KOPT-K1 (cell line): ENCODE measurements at regions not wholly inside any gene's neighbourhood (a gene's known extent, or its start where the extent isn't known, plus 50 kb on each side); places are given as distances from the start of the nearest gene placed in this dataset.

Experiments
- H3K27ac ChIP-seq: fragments of 200-600 bp; sonication (generic); 2 replicates; pipeline ENCODE4 v1.5.1; 2016; ENCODE audit warnings: antibody characterized with exemption, mild to moderate bottlenecking, low read depth, low read length; ENCODE audit not compliant: poor library complexity, severe bottlenecking
- H3K36me3 ChIP-seq: fragments of 200-600 bp; sonication (generic); 2 replicates; pipeline ENCODE4 v1.5.1; 2017; ENCODE audit warnings: antibody characterized with exemption, mild to moderate bottlenecking, low read length, moderate library complexity; ENCODE audit not compliant: insufficient read depth
- H3K9me3 ChIP-seq: fragments of 200-600 bp; sonication (generic); 2 replicates; pipeline ENCODE4 v1.5.1; 2017; ENCODE audit warnings: antibody characterized with exemption, low read length, mild to moderate bottlenecking; ENCODE audit not compliant: insufficient read depth, poor library complexity, severe bottlenecking

- H3K27ac ChIP-seq: no peak overlapping the region
- H3K9me3 ChIP-seq: no peaks in the 10 kb centered on the region
- H3K36me3 ChIP-seq: no peaks in the 10 kb centered on the region
These were observed 269.3 kb upstream of the MIR17HG start for GRCh38 chr13:91078093-91078679.

GRCh38 chr13:91079176-91079575, 268.3 kb upstream of the MIR17HG start:
- H3K27ac ChIP-seq: no peak overlapping the region
- H3K36me3 ChIP-seq: no peaks in the 10 kb centered on the region
- no peaks in the 10 kb centered on the region for H3K9me3 ChIP-seq

- H3K36me3 ChIP-seq: no peaks in the 10 kb centered on the region
- no peaks in the 10 kb centered on the region for H3K9me3 ChIP-seq
- no peak overlapping the region for H3K27ac ChIP-seq
These were observed 262.4 kb upstream of the MIR17HG start for GRCh38 chr13:91085127-91085526.

- Histone ChIP-seq H3K27ac (no peak overlapping the region), H3K36me3 (no peaks in the 10 kb centered on the region), H3K9me3 (no peaks in the 10 kb centered on the region)
These were observed 260.4 kb upstream of the MIR17HG start for GRCh38 chr13:91086936-91087716.

GRCh38 chr13:91097269-91097668, 250.2 kb upstream of the MIR17HG start:
- no peaks in the 10 kb centered on the region for H3K9me3 ChIP-seq
- no peak overlapping the region for H3K27ac ChIP-seq
- no peaks in the 10 kb centered on the region for H3K36me3 ChIP-seq

- Histone ChIP-seq H3K27ac (no peak overlapping the region), H3K9me3 (no peaks in the 10 kb centered on the region), H3K36me3 (no peaks in the 10 kb centered on the region)
These were observed 247.6 kb upstream of the MIR17HG start for GRCh38 chr13:91099877-91100276.

- H3K27ac ChIP-seq: no peak overlapping the region
- H3K9me3 ChIP-seq: no peaks in the 10 kb centered on the region
- H3K36me3 ChIP-seq: no peaks in the 10 kb centered on the region
These were observed 246.5 kb upstream of the MIR17HG start for GRCh38 chr13:91100944-91101343.

GRCh38 chr13:91101381-91101780, 246.1 kb upstream of the MIR17HG start:
- no peaks in the 10 kb centered on the region for H3K9me3 ChIP-seq
- no peaks in the 10 kb centered on the region for H3K36me3 ChIP-seq
- no peak overlapping the region for H3K27ac ChIP-seq

- no peaks in the 10 kb centered on the region for H3K36me3 ChIP-seq
- H3K27ac ChIP-seq: no peak overlapping the region
- no peaks in the 10 kb centered on the region for H3K9me3 ChIP-seq
These were observed 242.2 kb upstream of the MIR17HG start for GRCh38 chr13:91105270-91105669.

GRCh38 chr13:91106565-91106964, 240.9 kb upstream of the MIR17HG start:
- no peaks in the 10 kb centered on the region for H3K36me3 ChIP-seq
- H3K27ac ChIP-seq: no peak overlapping the region
- H3K9me3 ChIP-seq: no peaks in the 10 kb centered on the region

GRCh38 chr13:91108315-91108714, 239.2 kb upstream of the MIR17HG start:
- no peaks in the 10 kb centered on the region for H3K9me3 ChIP-seq
- no peak overlapping the region for H3K27ac ChIP-seq
- no peaks in the 10 kb centered on the region for H3K36me3 ChIP-seq

GRCh38 chr13:91111476-91112200, 235.8 kb upstream of the MIR17HG start:
- H3K9me3 ChIP-seq: no peaks in the 10 kb centered on the region
- H3K36me3 ChIP-seq: no peaks in the 10 kb centered on the region
- H3K27ac ChIP-seq: no peak overlapping the region

GRCh38 chr13:91112201-91112923, 235.1 kb upstream of the MIR17HG start:
- no peak overlapping the region for H3K27ac ChIP-seq
- no peaks in the 10 kb centered on the region for H3K9me3 ChIP-seq
- no peaks in the 10 kb centered on the region for H3K36me3 ChIP-seq

GRCh38 chr13:91112924-91113277, 234.6 kb upstream of the MIR17HG start:
- no peaks in the 10 kb centered on the region for H3K9me3 ChIP-seq
- no peak overlapping the region for H3K27ac ChIP-seq
- H3K36me3 ChIP-seq: no peaks in the 10 kb centered on the region

- Histone ChIP-seq H3K27ac (no peak overlapping the region), H3K9me3 (no peaks in the 10 kb centered on the region), H3K36me3 (no peaks in the 10 kb centered on the region)
These were observed 231.7 kb upstream of the MIR17HG start for GRCh38 chr13:91115776-91116175.
